ENCODE measurements at regions not wholly inside any gene's neighbourhood (a gene's known extent, or its start where the extent isn't known, plus 50 kb on each side); places are given as distances from the start of the nearest gene placed in this dataset.

DNA sequence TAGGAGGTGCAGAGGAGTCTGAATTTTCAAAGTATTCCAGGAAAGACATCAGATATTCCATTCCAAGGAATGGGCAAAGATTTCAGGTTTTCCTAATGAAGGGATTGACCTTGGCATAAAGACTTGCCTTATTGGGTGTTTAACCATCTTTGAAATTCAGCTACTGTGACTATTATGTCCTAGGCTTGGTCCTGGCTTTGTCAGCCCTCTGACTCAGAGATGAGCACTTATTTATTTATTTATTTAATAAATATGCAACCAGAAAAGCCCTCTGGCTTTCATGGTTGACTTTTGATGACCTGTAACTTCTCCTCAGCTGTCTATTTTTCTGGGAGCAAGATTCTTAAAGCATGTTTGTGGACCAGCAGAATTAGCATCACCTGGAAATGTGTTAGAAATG is 455.1 kb downstream of the KIF2B start:
- Histone ChIP-seq H3K27ac (no peak overlapping the region), H3K27me3 (no peaks in the 10 kb centered on the region)
- intact Hi-C loops (cut with DNase I), result no loop called here

DNA sequence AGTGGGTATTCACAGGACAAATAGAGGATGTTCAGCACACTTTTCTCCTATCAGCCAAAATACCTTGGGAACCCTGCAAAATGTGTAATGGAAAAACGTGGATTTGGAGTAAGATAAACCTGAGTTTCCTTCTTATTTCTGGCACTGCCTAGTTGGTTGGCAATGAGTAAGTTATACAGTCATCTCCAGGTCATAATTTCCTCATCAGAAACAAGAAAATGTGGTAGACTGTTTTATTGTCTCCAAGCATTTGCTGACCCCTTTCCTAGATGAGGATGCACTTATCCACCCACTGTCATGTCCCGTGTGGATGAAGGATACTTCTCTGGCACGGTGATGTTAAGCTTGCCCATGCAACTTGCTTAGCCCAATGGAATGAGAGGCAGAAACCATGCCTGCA is 458.0 kb downstream of the KIF2B start:
- no peaks in the 10 kb centered on the region for H3K27me3 ChIP-seq
- H3K36me3 ChIP-seq, result no peaks in the 10 kb centered on the region
- TF ChIP-seq POLR2A (IDR thresholded peaks at IDR 0.05), result no peak
- TF ChIP-seq, protein P1, sequence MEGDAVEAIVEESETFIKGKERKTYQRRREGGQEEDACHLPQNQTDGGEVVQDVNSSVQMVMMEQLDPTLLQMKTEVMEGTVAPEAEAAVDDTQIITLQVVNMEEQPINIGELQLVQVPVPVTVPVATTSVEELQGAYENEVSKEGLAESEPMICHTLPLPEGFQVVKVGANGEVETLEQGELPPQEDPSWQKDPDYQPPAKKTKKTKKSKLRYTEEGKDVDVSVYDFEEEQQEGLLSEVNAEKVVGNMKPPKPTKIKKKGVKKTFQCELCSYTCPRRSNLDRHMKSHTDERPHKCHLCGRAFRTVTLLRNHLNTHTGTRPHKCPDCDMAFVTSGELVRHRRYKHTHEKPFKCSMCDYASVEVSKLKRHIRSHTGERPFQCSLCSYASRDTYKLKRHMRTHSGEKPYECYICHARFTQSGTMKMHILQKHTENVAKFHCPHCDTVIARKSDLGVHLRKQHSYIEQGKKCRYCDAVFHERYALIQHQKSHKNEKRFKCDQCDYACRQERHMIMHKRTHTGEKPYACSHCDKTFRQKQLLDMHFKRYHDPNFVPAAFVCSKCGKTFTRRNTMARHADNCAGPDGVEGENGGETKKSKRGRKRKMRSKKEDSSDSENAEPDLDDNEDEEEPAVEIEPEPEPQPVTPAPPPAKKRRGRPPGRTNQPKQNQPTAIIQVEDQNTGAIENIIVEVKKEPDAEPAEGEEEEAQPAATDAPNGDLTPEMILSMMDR (IDR thresholded peaks at IDR 0.05), result no peak
- intact Hi-C loops (cut with DNase I), result no loop called here
- no peak for DNase-seq
- no peak overlapping the region for H3K27ac ChIP-seq
- no peak overlapping the region for H3K4me3 ChIP-seq (replicated peaks in 1 of 3)
- H3K4me1 ChIP-seq, result no peaks in the 10 kb centered on the region
- 83 to 84% methylated on average over 3 of the region's 3 CpGs for WGBS, 2 donors
- no peaks in the 10 kb centered on the region for H3K9me3 ChIP-seq

More for the DNA sequence above, 455.1 kb downstream of the KIF2B start:
- no peaks in the 10 kb centered on the region for H3K36me3 ChIP-seq
- no peak for DNase-seq
- H3K9me3 ChIP-seq, result no peaks in the 10 kb centered on the region
- H3K4me1 ChIP-seq, result no peaks in the 10 kb centered on the region
- no peak overlapping the region for H3K4me3 ChIP-seq (replicated peaks in 1 of 3)
- TF ChIP-seq POLR2A (IDR thresholded peaks at IDR 0.05), result no peak
- TF ChIP-seq, protein P1 (IDR thresholded peaks at IDR 0.05), result no peak

DNA sequence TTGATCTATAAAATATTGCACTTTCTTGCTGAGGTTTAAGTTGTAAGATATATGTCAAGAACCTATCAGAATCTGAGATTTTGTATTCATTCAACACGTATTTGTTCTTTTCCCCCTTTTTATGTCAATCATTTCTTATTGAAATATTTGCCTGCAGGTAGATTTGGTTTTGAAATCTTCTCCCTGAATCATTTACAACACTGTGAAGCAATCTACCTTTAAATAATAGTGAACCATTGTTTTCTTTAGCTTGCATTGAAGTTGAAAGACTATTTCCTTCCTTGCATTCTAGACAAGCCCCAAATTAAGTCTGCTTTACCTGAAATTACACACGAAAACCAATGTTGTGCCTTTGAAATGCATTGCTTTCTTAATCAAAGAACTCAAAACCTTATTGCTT is 460.2 kb downstream of the KIF2B start:
- H3K27ac ChIP-seq, result no peak overlapping the region
- H3K4me1 ChIP-seq, result no peaks in the 10 kb centered on the region
- intact Hi-C loops (cut with DNase I), result no loop called here
- H3K36me3 ChIP-seq, result no peaks in the 10 kb centered on the region
- 84 to 87% methylated on average over 2 of the region's 2 CpGs for WGBS, 2 donors
- DNase-seq, result no peak
- H3K9me3 ChIP-seq, result no peaks in the 10 kb centered on the region
- no peak overlapping the region for H3K4me3 ChIP-seq (replicated peaks in 1 of 3)
- H3K27me3 ChIP-seq, result no peaks in the 10 kb centered on the region
- no peak for TF ChIP-seq POLR2A (IDR thresholded peaks at IDR 0.05)
- TF ChIP-seq, protein P1 (IDR thresholded peaks at IDR 0.05), result no peak

DNA sequence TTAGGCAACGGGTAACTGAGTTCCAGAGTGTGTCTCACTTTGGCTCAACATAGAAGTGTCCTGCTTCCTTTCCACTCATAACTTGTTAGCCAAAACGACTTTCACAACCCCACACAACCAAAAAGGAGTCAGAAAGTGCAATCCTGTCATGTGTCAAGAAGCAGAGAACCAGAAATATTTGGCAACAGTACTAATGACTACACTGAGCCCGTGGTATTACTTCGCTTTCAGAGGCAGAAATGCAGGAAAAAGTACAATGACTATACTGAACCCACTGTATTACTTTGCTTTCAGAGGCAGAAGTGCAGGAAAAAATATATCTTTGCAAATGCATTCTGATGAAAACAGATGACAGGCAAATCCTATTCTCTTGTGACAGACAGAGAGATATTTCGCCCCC is 484.6 kb downstream of the KIF2B start:
- 57 to 67% methylated on average over 5 of the region's 5 CpGs for WGBS, 2 donors

DNA sequence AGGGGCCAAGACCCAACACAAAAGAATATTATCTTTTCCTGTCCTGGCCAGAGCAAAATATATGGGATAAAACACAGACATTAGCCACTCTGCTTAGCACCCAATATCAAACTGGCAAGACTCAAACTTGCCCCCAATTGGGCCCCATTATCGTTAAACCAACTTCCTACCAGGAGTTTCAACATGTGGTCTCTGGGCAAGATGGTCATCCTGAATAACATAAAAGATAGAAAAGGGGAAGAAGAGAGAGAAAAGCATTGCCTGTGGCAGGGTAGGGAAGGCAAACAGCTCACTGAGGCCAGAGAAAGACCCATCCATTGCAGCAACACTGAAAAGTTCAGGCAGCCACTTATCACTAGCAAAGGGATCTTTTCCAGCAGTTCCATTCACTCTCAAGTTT is 502.1 kb downstream of the KIF2B start:
- DNase-seq, result no peak
- no peaks in the 10 kb centered on the region for H3K9me3 ChIP-seq
- TF ChIP-seq POLR2A (IDR thresholded peaks at IDR 0.05), result no peak
- TF ChIP-seq, protein P1 (IDR thresholded peaks at IDR 0.05), result no peak
- no peak overlapping the region for H3K4me3 ChIP-seq (replicated peaks in 1 of 3)
- intact Hi-C loops (cut with DNase I), result no loop called here
- no peaks in the 10 kb centered on the region for H3K36me3 ChIP-seq
- 82 to 87% methylated on average over 1 of the region's 1 CpG for WGBS, 2 donors
- no peaks in the 10 kb centered on the region for H3K27me3 ChIP-seq
- no peaks in the 10 kb centered on the region for H3K4me1 ChIP-seq
- no peak overlapping the region for H3K27ac ChIP-seq

More for the DNA sequence above, 484.6 kb downstream of the KIF2B start:
- Histone ChIP-seq H3K27me3 (no peaks in the 10 kb centered on the region), H3K27ac (no peak overlapping the region), H3K36me3 (no peaks in the 10 kb centered on the region), H3K4me3 (replicated peaks in 1 of 3) (no peak overlapping the region), H3K4me1 (no peaks in the 10 kb centered on the region), H3K9me3 (no peaks in the 10 kb centered on the region)
- intact Hi-C loops (cut with DNase I), result no loop called here
- DNase-seq, result no peak
- TF ChIP-seq, protein P1 (IDR thresholded peaks at IDR 0.05), result no peak
